PFSK-1 (cell line): ENCODE measurements at regions not wholly inside any gene's neighbourhood (a gene's known extent, or its start where the extent isn't known, plus 50 kb on each side); places are given as distances from the start of the nearest gene placed in this dataset.

ENCODE experiments used
- FOXP2 ChIP-seq: optimal IDR thresholded peaks from 2 replicates; pipeline ENCODE3; 2011; ENCODE audit warnings: borderline replicate concordance, control low read depth, inconsistent platforms; ENCODE audit not compliant: insufficient read depth; ENCODE audit errors: extremely low read length, extremely low read depth
- POLR2AphosphoS5 ChIP-seq: IDR thresholded peaks from 2 replicates; pipeline ENCODE4 v1.6.1; 2012; ENCODE audit warnings: low read depth, mild to moderate bottlenecking, control low read depth, low read length, moderate library complexity
- REST ChIP-seq, 2 experiments: IDR thresholded peaks; 2 replicates each; pipeline versions ENCODE4 v1.6.1 to v1.8.0; 2011 to 2012; ENCODE audit warnings: low read depth in 2 of 2, low read length in 2 of 2, control low read depth in 1 of 2, inconsistent platforms in 1 of 2, mild to moderate bottlenecking in 1 of 2, moderate library complexity in 1 of 2; ENCODE audit not compliant: insufficient read depth in 1 of 2
- SIN3A ChIP-seq: IDR thresholded peaks from 2 replicates; pipeline ENCODE4 v1.6.1; 2012; ENCODE audit warnings: mild to moderate bottlenecking, low read length, moderate library complexity, borderline replicate concordance; ENCODE audit not compliant: insufficient read depth
- TAF1 ChIP-seq: IDR thresholded peaks from 2 replicates; pipeline ENCODE4 v1.6.1; 2012; ENCODE audit warnings: low read length, control low read depth, borderline replicate concordance; ENCODE audit not compliant: insufficient read depth

GRCh38 chr4:111454961-111455360 is 690.3 kb upstream of the FAM241A start:
- TF ChIP-seq FOXP2: no peak
- no peak for TF ChIP-seq SIN3A

- TF ChIP-seq POLR2AphosphoS5: no peak
- no peak for TF ChIP-seq SIN3A
- no peak for TF ChIP-seq REST (IDR thresholded peaks at IDR 0.05; ENCODE audit: insufficient read depth in 1 of 2, low read depth in 2 of 2, low read length in 2 of 2)
- TF ChIP-seq TAF1: no peak
- no peak for TF ChIP-seq FOXP2
These were observed 680.8 kb upstream of the FAM241A start for GRCh38 chr4:111464251-111465045.

GRCh38 chr4:111466811-111467604 is 678.2 kb upstream of the FAM241A start:
- TF ChIP-seq REST (IDR thresholded peaks at IDR 0.05; ENCODE audit: insufficient read depth in 1 of 2, low read depth in 2 of 2, low read length in 2 of 2): no peak
- no peak for TF ChIP-seq FOXP2
- TF ChIP-seq SIN3A: no peak
- no peak for TF ChIP-seq TAF1
- no peak for TF ChIP-seq POLR2AphosphoS5

- TF ChIP-seq POLR2AphosphoS5 (no peak), SIN3A (no peak), REST (IDR thresholded peaks at IDR 0.05; ENCODE audit: insufficient read depth in 1 of 2, low read depth in 2 of 2, low read length in 2 of 2) (no peak), FOXP2 (no peak), TAF1 (no peak)
These were observed 670.3 kb upstream of the FAM241A start for GRCh38 chr4:111475001-111475400.

- no peak for TF ChIP-seq FOXP2
These were observed 669.6 kb upstream of the FAM241A start for GRCh38 chr4:111475666-111476065.

GRCh38 chr4:111480510-111480909 is 664.7 kb upstream of the FAM241A start:
- TF ChIP-seq FOXP2 (no peak), TAF1 (no peak), SIN3A (no peak), REST (IDR thresholded peaks at IDR 0.05; ENCODE audit: insufficient read depth in 1 of 2, low read depth in 2 of 2, low read length in 2 of 2) (no peak), POLR2AphosphoS5 (no peak)
